HG03469 (cell line): ENCODE measurements at regions not wholly inside any gene's neighbourhood (a gene's known extent, or its start where the extent isn't known, plus 50 kb on each side); places are given as distances from the start of the nearest gene placed in this dataset.
"Not testable (repeated sequence)": the region's sequence is repeated elsewhere in the genome, so short reads cannot be mapped to it uniquely, and the experiment has no call there.

Experiments
- ATAC-seq: cut with Tn5 transposase; IDR thresholded peaks from one replicate; pipeline ENCODE4 v1.9.1; 2021; ENCODE audit warnings: mild to moderate bottlenecking, moderate library complexity, moderate number of reproducible peaks; ENCODE audit not compliant: unreplicated experiment

GRCh38 chr4:170853422-170854021 lies 763.8 kb upstream of the AADAT start:
- peak; percentile 85 for ATAC-seq

DNA sequence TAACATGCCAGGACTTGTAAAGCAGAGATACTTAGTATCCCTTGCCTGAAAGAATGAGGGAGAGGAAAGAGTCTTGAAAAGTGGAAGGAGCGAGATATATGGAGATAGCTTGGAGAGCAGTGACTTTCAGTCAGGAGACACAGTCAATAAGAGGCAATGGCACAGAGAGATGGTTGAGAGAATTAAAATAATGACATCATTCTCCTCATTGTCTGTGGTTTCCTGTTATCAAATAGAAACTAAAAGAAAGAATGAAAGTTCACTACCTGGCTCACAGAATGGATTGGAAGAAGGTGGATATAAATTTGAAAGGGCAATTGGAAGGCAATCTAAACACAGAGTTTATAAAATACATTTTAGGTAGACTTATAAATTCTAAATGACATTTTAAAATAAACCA lies 760.2 kb upstream of the AADAT start:
- peak; percentile 50 for ATAC-seq

GRCh38 chr4:170827562-170828274 lies 738.0 kb upstream of the AADAT start:
- no peak for ATAC-seq

GRCh38 chr4:170818786-170819185 lies 729.0 kb upstream of the AADAT start:
- no peak for ATAC-seq

DNA sequence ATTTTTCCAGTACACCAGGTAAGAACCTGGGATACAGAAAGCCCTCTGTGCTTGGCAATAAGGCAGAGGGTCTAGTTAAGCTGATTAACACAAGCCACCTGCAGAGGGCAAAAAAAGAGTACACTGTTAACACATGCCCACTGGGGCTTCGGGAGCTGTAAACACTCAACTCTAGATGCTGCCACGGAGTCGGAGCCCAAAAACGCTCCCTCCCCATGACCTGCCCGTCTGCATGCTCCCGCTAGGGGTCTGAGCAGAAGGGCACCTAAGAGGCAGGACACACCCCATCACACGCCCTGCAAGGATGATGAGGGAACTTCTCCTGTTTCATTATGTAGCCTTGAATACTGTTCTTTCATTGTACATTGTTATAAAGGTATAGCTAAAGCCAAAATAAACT lies 715.6 kb upstream of the AADAT start:
- ATAC-seq: no peak

DNA sequence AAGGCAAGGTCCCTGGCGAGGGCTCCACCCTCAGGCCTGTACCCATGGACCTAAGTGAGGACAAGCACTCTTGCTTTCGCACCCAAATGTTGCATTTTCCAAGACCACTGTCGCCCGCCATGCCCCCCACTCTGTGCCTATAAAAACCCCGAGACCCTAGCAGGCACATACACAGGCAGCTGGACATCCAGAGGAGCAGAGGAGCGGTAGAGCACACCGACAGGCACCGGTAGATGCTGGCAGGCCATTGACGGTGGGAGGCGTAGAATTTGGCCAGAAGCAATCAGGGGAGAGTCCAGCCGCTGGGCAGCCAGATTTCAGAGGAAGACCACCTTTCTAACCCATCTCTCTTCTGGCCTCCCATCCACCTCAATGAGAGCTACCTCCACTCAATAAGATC lies 715.2 kb upstream of the AADAT start:
- no peak for ATAC-seq

- no peak for ATAC-seq
These were observed 713.7 kb upstream of the AADAT start for GRCh38 chr4:170803492-170803891.

DNA sequence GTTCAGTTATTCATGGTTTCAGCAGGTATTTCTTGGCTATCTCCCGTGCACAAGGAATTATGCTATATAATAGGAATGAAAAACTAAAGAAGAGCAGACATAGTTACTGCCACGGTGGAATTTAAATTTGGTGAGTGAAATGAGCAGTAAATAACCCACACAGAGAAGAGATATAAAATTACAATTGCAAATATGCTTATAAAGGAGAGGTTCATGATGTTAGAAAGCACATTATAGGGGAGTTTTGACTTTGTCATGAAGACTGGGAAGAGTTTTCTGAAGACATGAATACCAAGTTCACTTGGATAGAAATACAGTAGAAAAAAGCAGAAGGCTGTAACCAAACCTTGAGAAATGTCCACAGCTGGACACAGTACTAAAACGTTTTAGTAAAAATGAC lies 712.0 kb upstream of the AADAT start:
- ATAC-seq: no peak

DNA sequence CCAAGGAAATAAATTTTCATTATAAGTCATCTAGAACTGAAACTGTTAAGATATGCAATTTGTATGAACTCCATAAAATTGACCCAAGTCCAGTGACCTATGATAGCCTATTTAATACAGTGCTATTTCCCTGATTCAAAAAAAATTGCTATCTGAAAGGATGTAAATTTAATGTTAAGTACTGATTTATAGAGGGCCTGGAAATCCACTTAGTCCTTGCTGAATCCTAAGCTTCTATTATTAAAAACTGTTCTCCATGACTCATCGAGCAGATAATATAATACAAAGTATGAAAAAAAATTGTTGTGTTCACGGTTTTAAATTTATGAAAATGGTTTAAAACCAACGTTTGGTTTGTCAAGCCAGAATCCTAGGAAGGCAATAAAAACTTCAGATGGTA lies 704.8 kb upstream of the AADAT start:
- ATAC-seq: no peak

DNA sequence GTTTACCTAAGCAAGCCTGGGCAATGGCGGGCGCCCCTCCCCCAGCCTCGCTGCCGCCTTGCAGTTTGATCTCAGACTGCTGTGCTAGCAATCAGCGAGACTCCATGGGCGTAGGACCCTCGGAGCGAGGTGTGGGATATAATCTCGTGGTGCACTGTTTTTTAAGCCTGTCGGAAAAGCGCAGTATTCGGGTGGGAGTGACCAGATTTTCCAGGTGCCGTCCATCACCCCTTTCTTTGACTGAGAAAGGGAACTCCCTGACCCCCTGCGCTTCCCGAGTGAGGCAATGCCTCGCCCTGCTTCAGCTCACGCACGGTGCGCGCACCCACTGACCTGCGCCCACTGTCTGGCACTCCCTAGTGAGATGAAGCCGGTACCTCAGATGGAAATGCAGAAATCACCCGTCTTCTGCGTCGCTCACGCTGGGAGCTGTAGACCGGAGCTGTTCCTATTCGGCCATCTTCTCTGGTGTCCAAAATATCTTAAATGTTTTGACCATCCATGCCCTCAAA lies 698.8 kb upstream of the AADAT start:
- ATAC-seq: not testable (repeated sequence)

GRCh38 chr4:170777663-170778062 lies 687.9 kb upstream of the AADAT start:
- ATAC-seq: no peak

GRCh38 chr4:170776983-170777382 lies 687.2 kb upstream of the AADAT start:
- ATAC-seq: no peak

DNA sequence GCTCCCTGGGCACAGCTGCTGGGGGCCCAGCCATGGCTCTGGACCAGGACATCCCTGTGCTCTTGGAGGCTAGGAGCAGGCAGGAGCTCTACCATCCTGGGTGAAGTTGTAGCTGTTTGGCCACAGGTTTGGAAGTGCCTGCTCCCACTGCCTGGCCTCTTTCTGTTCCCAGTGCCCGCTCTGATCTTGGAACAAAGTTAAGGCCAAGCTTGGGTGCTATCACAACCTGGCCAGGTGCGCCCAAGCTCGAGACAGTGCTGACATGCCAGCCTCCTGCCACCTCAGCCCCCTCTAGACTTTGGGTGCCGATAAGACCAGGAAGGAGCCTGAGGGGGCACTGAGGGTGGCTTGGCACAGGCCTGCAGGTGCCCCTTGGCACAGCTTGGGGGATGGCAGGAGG lies 686.1 kb upstream of the AADAT start:
- no peak for ATAC-seq

GRCh38 chr4:170773709-170774273 lies 684.0 kb upstream of the AADAT start:
- ATAC-seq: no peak

DNA sequence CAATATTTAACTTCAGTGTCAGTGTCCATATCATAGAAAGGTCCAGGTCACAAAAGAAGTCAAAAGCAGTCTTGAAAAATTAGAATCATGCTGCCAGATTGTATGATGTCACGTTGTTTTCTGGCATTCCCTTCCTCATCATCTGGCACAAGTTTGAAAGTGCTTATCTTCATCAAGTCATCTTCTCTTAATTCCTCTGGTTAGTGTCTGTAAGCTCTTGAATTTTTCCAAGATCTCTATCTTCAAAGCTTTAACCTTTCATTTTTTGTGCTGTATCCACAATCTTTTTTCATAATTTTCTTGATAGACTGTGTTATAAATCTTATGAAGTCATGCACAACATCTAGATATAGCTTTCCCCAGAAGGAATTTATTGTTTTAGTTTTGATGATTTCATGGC lies 682.7 kb upstream of the AADAT start:
- no peak for ATAC-seq

DNA sequence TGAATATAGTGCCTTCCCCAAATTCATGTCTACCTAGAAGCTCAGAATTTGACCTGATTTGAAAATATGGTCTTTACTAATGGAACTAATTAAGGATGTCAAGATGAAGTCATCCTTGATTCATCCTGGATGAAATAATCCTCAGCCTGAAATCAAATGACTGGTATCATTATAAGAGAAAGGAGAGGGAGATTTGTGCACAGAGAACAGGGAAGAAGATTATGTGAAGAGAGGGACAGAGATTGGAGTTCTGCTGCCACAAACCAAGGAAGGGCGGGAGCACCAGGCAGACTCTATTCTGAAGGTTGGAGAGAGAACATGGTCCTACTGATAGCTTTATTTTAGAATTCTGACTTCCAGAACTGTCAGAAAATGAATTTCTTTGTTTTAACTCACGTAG lies 680.9 kb upstream of the AADAT start:
- ATAC-seq: no peak

DNA sequence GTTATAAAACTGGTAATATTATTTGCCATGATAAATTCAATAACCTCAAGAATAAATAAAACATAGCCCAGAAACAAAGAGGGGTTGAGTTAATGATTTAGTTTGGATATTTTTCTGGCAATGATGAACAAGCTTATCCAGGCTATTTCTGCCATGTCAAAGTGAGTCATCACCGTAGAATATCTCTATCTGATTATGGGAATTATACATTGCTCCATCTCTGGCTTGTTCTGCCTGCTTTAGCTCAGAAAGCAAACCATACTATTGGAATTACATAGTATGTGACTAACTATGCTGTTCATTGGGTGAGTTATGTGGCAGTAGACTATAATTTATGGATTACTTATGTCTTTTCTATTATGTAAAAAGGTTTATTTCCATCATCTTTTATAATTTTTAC lies 680.1 kb upstream of the AADAT start:
- no peak for ATAC-seq

DNA sequence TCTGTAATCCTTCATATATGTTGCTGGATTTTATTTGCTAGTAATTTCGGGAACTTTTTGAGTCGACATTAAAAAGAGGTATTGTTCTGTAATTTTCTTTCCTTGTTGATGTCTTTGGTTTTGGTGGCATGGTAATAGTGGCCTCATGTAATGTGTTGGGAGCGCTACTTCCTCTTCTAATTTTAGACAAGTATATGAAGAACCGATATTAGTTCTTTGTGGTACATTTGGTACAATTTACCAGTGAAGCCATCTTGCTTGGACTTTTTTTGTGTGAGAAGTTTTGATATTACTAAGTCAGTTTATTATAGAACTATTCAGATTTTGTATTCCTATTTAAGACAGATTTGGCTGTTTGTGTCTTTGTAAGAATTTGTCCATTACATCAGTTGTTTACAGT lies 669.2 kb upstream of the AADAT start:
- no peak for ATAC-seq

DNA sequence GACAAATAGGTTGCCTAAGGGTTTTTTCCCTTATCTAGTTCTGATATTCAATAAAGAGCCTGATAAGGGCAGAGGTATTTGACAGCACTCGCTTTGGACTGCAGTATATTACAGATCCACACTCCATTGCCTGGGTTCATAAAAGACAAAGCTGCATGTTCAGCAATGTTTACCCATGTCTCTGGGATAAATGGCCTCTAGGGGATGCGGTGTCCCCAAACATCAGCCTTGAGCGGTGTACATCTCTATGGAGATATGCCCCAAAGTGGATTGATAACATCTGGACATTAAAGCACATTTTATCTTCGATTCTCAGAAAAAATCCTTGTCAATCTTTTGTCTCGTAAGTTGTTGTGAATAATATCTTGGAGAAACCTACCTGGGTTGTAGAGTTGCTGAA lies 660.8 kb upstream of the AADAT start:
- ATAC-seq: no peak

GRCh38 chr4:170748975-170749374 lies 659.2 kb upstream of the AADAT start:
- no peak for ATAC-seq

GRCh38 chr4:170743633-170744032 lies 653.9 kb upstream of the AADAT start:
- no peak for ATAC-seq

DNA sequence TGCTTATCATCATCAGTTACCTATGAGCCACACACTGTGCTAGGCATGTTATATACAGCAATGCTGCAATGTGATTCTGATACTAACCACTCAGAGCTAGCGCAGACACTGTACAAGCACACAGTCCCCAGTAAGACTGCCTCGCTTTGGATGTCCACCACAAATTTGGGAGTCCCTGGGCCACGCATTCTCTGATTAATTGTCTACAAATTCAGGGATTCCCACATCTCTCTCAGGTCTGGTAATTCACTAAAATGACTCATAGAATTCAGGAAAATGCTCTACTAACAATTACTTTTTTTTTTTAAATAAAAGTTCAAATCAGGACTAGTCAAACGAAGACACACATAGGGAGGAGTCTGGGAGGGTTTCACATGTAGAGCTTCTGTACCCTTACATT lies 652.1 kb upstream of the AADAT start:
- ATAC-seq: no peak
